ENCODE measurements at regions not wholly inside any gene's neighbourhood (a gene's known extent, or its start where the extent isn't known, plus 50 kb on each side); places are given as distances from the start of the nearest gene placed in this dataset.
"Not testable (repeated sequence)": the region's sequence is repeated elsewhere in the genome, so short reads cannot be mapped to it uniquely, and the experiment has no call there.

DNA sequence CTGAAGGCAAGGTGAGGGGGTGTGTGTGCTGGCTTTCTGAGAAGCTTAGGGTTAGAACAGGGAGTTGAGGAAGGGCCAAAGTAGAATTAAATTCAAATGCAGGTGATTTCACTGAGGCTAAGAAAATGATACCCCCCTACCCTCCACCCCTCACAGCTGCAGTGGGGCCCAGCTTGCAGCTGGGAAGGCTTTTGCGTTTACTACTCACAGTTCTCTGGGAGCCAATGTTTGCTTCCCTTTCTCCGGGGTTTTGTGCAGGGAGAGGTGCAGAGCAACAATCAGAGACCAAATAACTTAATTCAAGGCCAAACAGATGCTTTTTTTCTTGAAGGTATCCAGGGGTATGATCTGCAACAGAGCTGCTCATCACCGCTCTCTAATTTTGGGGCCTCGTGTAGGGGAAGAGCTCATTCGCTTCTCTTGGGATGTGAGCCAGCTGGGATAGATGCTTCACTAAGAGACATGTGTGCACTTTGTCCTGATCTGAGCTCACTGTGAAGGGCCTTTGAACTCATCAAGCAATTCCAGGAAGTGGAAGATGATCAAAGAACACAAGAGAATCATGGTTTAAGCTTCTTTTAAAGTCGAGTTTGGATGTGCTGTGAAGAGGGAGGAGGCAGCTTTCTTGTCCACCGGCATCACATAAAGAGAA, 122.7 kb upstream of the C1GALT1C1 start:
- DNase-seq (ENCODE audit: low spot score), result no peak

GRCh38 chrX:120751683-120752082, 121.8 kb upstream of the C1GALT1C1 start:
- no peak for DNase-seq (ENCODE audit: low spot score)

- DNase-seq (ENCODE audit: low spot score), result no peak
Observed at GRCh38 chrX:120750381-120750780, 120.5 kb upstream of the C1GALT1C1 start.

GRCh38 chrX:120749141-120749846, 119.4 kb upstream of the C1GALT1C1 start:
- no peak for DNase-seq (ENCODE audit: low spot score)

DNA sequence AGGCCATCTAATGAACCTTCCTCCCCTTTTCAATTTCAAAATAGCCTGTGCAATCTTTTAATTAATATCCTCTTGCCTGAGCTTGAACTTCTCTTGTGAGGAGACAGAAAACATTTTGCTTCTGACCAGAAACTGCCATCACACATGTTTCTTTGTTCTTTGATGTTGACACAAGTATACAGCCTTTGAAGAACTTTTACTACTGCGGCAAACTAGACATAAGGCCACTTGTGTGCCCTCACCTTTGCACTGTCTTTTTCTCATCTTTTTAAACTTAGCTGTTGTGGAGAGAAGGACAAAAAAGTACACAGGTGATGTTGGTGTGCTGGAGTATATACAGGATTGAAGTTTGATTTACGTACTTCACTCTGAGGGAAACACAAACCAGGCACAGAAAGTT, 116.3 kb upstream of the C1GALT1C1 start:
- DNase-seq (ENCODE audit: low spot score), result no peak

DNA sequence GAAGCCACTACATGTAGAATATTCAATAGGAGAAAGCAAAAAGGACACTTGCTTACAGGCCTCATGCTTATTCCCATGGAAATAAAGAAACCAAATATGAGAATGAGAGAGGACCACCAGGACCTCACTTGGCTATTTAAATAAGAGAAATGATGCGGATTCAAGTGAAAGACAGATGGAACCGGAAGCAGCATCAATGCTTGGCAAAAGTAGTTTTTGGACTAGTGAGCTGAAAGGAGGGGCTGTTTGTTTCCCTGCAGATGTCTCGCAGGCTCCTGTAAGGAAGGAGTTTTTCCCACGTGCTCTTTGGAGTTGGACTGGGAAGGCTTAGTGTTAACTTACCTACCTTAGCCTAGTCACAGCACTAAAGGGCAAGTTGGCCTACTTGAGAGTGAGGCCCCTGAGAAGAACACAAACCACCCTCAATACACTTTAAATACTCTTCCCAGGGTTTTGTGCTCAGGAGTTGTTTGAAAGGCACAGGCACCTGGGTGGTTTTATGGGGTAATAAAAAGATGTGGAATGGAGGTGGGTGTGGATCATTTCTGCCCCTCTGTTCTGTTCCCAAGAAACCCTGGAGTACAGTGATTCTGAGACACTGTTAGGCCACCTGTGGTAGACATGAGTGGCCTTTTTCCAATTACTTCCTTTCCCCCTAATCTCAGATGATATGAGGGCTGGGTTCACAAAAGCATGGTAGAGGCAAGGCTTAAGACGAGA, 113.3 kb upstream of the C1GALT1C1 start:
- no peak for DNase-seq (ENCODE audit: low spot score)

GRCh38 chrX:120741452-120741851, 111.6 kb upstream of the C1GALT1C1 start:
- DNase-seq (ENCODE audit: low spot score), result no peak

GRCh38 chrX:120740072-120740471, 110.2 kb upstream of the C1GALT1C1 start:
- DNase-seq (ENCODE audit: low spot score), result no peak

DNA sequence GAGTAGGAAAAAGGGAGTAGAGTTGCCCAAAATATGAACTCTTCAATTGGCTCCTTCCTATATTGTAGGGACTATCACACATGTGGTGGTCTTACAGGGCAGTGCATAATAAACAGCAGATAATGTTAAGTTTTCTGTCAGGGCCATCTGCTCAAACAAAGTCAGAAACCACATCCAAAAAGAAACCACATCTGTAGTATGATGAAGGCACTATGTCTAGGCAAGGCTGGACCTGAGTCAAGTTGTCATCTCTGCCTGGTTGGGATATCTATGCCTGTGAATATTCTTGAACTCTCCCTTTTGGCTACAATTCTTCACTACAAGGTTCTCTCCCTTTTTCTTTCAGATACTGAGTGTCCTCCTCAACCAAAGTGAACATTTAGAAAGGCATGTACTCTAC, 109.4 kb upstream of the C1GALT1C1 start:
- DNase-seq (ENCODE audit: low spot score), result no peak

DNA sequence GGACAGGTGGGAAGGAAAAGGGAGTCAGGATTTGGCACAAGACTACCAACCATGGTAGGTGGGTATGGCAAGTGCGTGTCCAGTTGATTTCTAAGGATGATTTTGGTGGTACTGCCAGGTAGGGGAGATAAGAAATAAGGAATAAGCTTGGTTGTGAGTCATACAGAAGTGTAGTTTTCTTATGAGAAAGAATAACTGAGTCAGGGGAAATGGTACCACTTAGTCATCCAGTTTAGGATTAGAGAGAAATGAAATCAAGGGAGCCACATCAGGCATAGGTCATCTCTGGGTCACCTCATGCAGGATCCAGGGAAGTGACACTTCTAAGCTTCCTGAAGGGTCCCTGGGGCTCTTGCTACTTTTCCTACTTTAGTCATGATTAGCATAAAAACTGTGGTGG, 107.1 kb upstream of the C1GALT1C1 start:
- DNase-seq (ENCODE audit: low spot score), result no peak

DNA sequence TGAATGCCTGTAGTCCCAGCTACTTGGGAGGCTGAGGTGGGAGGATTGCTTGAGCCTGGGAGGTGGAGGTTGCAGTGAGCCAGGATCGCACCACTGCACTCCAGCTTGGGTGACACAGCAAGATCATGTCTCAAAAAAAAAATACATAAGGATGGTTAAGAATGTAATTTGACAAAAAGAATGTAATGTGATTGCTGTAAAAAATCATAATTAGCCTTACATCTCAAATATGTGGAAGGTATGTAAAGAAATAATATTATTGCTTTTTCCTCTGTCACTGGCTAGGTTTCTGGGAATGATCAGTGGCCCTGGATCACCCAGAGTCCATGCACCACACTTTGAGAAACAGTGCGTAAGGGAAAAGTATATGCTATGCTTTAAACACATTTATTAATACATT, 106.1 kb upstream of the C1GALT1C1 start:
- no peak for DNase-seq (ENCODE audit: low spot score)

DNA sequence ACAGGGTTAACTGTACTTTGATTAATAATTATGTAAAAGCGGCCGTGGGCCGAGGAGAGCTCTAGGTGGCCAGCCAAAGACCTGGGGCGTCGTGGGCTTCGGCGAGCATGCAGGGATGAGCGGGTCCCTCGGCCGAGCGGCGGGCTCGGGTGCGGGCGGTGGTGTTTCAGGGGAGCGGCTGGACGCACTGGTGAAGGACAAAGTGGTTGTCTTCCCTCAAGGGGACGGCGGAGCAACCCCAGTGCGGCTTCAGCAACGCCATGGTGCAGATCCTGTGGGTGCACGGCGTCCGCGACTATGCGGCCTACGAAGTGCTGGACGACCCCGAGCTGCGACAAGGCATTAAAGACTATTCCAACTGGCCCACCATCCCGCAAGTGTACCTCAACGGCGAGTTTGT, 103.0 kb upstream of the C1GALT1C1 start:
- no peak for DNase-seq (ENCODE audit: low spot score)

DNA sequence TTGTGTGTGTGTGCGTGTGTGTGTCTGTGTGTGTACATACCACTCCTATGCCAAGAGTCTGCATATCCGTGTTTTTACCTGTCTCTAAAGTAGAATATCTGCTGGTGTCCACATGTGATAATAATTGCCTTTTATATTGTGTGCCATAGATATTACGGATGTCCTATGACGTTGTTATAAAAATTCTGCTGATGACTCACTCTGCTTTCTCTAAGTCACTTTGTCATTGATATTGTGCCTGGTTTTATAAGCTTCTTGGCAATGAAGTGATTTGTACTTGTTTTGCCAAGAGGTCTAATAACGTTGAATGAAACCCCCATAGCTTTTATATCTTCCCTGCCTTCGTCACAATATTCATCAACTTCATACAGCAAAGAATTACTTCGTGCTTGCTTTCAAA, 102.6 kb upstream of the C1GALT1C1 start:
- DNase-seq (ENCODE audit: low spot score), result no peak

DNA sequence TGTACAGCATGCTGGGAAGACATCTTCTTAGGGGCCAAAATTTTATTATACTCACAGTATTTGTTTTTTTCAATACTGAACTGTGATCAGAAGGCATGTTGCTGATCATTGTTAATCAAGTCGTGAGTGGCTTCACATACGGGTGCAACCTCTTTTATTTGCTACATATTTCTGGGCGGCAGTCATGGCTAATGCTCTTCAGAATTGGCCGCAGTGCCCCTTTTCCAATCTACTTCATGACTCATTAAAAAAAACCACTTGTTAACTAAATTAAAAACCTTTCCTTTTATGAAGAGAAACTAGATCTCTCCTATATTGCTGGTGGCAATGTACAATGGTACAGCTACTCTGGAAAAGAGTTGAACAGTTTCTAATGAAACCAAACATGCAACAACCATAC, 101.5 kb upstream of the C1GALT1C1 start:
- DNase-seq (ENCODE audit: low spot score), result no peak

DNA sequence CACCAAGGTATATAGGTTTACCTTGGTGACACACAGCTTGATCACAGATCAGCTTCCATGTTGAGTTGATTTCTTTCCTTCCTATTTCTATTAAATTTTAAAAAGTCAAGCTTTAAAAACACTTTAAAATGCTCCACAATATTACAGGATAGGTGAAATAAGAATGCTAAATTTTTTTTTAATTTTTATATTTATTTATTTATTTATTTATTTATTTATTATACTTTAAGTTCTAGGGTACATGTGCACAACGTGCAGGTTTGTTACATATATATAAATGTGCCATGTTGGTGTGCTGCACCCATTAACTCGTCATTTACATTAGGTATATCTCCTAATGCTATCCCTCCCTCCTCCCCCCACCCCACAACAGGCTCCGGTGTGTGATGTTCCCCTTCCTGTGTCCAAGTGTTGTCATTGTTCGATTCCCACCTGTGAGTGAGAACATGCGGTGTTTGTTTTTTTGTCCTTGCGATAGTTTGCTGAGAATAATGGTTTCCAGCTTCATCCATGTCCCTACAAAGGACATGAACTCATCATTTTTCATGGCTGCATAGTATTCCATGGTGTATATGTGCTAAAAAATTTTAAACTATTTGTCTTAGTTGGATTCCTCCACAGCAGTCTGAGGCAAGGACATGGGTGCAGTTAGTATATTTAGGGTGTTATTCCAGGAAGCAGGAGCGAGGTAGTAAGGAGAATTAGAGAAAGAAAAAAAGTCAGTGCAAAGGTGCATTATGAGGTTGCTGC, 99.8 kb upstream of the C1GALT1C1 start:
- not testable (repeated sequence) for DNase-seq (ENCODE audit: low spot score)

DNA sequence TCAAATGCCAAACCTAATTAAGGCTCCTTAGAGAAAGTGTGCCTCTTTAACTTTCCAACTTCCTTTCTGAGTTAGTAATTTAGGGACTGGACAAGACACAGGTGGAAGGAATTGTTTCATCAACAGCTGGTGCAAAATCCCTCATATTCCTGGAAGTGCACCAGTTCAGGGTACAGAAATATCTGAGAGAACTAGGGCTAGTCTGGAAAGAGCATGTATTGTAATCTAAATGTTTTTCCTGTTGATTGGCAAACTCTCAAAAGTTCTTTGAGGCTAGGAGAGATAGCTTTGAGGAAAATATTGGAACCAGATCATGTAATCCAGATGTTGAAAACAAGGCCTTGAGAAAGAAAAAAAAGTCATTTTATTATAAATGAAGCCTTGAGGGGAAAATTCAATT, 98.1 kb upstream of the C1GALT1C1 start:
- DNase-seq (ENCODE audit: low spot score), result no peak

GRCh38 chrX:120727452-120727851, 97.6 kb upstream of the C1GALT1C1 start:
- DNase-seq (ENCODE audit: low spot score), result no peak

DNA sequence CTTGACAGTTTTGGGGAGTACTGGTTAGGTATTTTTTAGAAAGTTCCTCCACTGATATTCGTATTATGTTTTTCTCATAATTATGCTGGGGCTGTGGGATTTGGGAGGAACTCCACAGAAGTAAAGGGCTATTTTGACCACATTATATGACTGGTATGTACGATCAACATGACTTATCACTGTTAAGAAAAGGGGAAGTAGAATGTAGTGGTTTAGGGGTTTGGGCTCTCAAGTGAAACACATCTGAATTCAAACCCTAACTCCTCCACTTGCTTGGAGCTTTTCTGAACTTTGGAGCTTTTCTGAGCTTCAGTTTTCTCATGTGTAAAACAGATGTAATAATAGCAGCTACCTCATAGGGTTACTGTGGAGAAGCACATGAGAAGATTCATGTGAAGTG, 96.4 kb upstream of the C1GALT1C1 start:
- no peak for DNase-seq (ENCODE audit: low spot score)

DNA sequence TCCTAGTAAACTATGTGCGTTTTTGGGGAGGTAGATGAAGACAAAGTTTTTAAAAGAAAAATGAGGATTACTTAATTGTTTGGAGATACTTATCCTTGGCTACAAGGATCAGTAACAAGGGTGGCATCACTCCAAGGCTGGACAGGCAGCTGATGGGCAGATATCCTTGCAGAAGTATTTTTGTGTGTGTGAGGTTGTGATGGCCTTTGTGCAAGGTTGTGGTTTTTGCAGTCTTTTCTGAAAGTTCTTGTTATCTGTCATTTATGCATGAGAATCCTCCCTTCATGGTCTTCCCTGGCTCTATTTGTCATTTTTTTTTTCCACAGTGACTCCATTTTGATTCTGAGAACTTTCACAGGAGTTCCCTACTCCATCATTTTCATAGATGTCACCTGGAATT, 96.0 kb upstream of the C1GALT1C1 start:
- DNase-seq (ENCODE audit: low spot score), result no peak

DNA sequence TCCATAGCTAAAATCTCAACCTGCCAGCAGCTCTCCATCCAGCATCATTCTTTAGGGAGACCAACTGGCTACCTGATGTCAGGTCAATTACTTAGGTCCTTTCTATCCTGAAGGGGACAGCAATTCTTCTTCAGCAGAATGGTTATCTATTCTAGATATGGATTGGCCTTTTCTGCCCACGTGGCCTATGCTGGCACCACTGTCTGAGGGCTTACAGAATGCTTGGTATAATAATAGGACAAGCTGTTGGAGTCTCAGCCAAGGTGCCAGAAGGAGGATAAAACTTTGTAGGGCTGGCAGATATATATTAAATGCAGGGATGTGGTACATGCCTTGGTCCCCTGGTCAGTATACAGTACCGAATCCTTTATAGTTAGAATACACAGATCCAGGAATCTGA, 89.8 kb upstream of the C1GALT1C1 start:
- DNase-seq (ENCODE audit: low spot score), result no peak

GRCh38 chrX:120718969-120719368, 89.1 kb upstream of the C1GALT1C1 start:
- no peak for DNase-seq (ENCODE audit: low spot score)

DNA sequence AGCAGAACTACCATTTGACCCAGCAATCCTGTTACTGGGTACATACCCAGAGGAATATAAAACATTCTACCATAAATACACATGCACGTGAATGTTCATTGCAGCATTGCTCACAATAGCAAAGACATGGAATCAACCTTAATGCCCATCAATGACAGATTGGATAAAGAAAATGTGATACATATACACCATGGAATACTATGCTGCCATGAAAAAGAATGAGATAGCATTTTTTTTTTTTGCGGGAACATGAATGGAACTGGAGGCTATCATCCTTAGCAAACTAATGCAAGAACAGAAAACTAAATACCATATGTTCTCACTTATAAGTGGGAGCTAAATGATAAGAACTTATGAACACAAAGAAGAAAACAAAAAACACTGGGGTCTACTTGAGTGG, 72.5 kb upstream of the C1GALT1C1 start:
- DNase-seq (ENCODE audit: low spot score), result not testable (repeated sequence)

DNA sequence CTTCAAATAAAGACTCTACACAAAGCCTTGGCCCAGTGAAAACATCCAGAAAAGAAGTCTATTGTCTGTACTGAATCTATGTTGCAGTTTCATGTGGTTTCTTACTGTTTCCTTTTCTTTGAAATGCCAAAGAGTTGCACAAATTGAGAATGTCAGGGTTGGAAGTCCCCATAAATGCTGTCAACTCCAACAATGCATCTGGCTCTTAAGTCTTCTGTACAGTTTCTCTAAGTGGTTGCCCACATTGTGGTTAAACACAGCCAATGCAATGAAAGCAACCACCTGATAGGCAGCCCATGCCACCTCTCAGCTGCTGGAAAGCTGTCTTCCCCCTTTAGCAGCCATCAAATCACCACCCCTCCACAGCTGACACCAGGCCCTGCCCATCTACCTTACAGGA, 67.2 kb upstream of the C1GALT1C1 start:
- no peak for DNase-seq (ENCODE audit: low spot score)
